Type B pancreatic cell (in vitro differentiated cells): ENCODE measurements at regions not wholly inside any gene's neighbourhood (a gene's known extent, or its start where the extent isn't known, plus 50 kb on each side); places are given as distances from the start of the nearest gene placed in this dataset.

Experiments used
- DNase-seq: peaks from one replicate; pipeline ENCODE4 v3.0.0; 2021; ENCODE audit warnings: mixed read lengths; ENCODE audit not compliant: unreplicated experiment; ENCODE audit errors: extremely low spot score
- H3K27ac Mint-ChIP-seq: 2 replicates; pipeline ENCODE4 v1.8.0; 2021; ENCODE audit warnings: mild to moderate bottlenecking, mixed read lengths
- H3K27me3 Mint-ChIP-seq: 2 replicates; pipeline ENCODE4 v1.8.0; 2021; ENCODE audit warnings: mixed read lengths
- H3K36me3 Mint-ChIP-seq: 2 replicates; pipeline ENCODE4 v1.8.0; 2021; ENCODE audit warnings: mixed read lengths
- H3K4me1 Mint-ChIP-seq: one replicate; pipeline ENCODE4 v1.8.0; 2021; ENCODE audit warnings: mixed read lengths; ENCODE audit not compliant: unreplicated experiment
- H3K4me3 Mint-ChIP-seq: 2 replicates; pipeline ENCODE4 v1.8.0; 2021; ENCODE audit warnings: mild to moderate bottlenecking, mixed read lengths
- H3K9me3 Mint-ChIP-seq: 2 replicates; pipeline ENCODE4 v1.8.0; 2021; ENCODE audit warnings: mixed read lengths
- TF ChIP-seq, protein P1 (sequence below): fragments of 200-600 bp; sonication (generic); conservative IDR thresholded peaks from 2 replicates; pipeline ENCODE4 v1.5.0; 2021; ENCODE audit warnings: antibody characterized with exemption, mild to moderate bottlenecking

DNA sequence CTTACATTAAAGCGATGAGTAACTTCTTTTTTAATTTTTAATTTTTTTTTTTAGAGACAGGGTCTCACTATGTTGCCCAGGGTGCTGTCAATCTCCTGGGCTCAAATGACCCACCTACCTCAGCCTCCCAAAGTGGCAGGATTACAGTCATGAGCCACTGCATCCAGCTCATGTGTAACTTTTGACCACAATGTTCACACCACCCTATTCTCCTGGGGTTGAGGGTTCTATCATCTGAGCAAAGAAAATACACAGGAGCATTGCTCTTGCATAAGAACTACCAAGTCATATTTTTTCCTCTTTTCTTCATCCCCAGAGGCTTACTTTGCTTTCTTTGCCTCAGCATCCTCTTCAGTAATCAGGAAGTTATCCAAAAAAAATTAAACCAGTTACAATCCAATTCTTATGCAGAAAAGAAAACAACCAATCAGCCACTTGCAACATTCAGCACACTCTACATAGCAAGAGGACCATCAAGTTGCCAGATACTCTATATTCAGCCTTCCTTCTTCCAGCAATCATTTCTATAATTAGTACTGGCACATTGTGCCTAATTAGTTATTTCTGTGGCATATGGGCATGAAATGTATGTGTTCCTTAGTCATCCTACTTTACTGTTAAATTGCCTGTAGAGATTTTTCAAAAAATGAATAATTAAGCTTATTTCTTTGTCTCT is 345.6 kb downstream of the AKAIN1 start:
- TF ChIP-seq, protein P1, sequence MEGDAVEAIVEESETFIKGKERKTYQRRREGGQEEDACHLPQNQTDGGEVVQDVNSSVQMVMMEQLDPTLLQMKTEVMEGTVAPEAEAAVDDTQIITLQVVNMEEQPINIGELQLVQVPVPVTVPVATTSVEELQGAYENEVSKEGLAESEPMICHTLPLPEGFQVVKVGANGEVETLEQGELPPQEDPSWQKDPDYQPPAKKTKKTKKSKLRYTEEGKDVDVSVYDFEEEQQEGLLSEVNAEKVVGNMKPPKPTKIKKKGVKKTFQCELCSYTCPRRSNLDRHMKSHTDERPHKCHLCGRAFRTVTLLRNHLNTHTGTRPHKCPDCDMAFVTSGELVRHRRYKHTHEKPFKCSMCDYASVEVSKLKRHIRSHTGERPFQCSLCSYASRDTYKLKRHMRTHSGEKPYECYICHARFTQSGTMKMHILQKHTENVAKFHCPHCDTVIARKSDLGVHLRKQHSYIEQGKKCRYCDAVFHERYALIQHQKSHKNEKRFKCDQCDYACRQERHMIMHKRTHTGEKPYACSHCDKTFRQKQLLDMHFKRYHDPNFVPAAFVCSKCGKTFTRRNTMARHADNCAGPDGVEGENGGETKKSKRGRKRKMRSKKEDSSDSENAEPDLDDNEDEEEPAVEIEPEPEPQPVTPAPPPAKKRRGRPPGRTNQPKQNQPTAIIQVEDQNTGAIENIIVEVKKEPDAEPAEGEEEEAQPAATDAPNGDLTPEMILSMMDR = no peak
- Mint-ChIP-seq H3K27me3 (peaks cover 3% of the 10 kb centered on the region), H3K36me3 (no peaks in the 10 kb centered on the region), H3K4me3 (no peak overlapping the region), H3K27ac (no peak overlapping the region), H3K4me1 (peaks cover 5% of the 10 kb centered on the region), H3K9me3 (no peaks in the 10 kb centered on the region)
- no peak for DNase-seq

DNA sequence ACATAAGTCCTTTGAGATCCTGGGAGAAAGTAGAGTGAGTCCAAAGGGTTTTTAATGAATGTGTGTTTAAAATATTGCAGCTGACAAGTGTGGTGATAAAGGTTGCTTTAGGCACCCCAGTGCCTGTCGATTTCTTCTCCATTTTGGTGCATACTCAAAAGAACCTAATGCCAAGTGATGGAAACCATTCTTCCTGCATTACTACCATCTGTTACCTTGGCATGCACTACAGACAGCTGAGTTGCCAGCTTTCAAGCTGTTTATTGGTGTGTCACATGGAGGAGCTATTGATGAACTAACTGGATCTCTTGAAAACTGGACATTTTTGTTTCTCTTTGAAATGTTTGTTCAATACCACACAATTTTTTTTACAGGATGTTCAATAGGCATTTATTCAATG is 350.0 kb downstream of the AKAIN1 start:
- no peaks in the 10 kb centered on the region for H3K4me1 Mint-ChIP-seq
- no peak for DNase-seq
- H3K4me3 Mint-ChIP-seq = no peak overlapping the region
- no peak overlapping the region for H3K27ac Mint-ChIP-seq
- no peaks in the 10 kb centered on the region for H3K36me3 Mint-ChIP-seq
- peaks cover 4% of the 10 kb centered on the region for H3K27me3 Mint-ChIP-seq
- TF ChIP-seq, protein P1 = no peak
- no peaks in the 10 kb centered on the region for H3K9me3 Mint-ChIP-seq

DNA sequence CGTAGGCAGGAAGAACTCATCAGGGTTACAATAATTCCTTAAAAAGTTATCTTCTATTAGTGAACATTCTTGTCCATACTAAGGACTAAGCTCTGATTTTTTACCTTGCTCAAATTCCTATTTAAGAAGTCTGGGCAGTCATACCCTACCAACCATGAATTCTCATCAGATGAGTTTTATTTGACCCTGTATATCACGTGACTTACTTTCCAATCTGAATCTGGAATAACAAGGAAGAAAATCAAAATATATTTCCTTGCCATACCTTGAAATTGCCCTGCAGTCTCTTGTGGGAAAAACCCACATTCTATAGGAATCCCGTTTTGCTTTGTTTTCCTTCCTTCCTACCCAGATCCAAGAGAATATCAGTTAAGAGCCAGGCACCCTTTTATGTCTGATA is 352.7 kb downstream of the AKAIN1 start:
- TF ChIP-seq, protein P1 = no peak
- DNase-seq = no peak
- Mint-ChIP-seq H3K4me3 (no peak overlapping the region), H3K27me3 (peaks cover 4% of the 10 kb centered on the region), H3K36me3 (no peaks in the 10 kb centered on the region), H3K9me3 (no peaks in the 10 kb centered on the region), H3K27ac (no peak overlapping the region), H3K4me1 (no peaks in the 10 kb centered on the region)

DNA sequence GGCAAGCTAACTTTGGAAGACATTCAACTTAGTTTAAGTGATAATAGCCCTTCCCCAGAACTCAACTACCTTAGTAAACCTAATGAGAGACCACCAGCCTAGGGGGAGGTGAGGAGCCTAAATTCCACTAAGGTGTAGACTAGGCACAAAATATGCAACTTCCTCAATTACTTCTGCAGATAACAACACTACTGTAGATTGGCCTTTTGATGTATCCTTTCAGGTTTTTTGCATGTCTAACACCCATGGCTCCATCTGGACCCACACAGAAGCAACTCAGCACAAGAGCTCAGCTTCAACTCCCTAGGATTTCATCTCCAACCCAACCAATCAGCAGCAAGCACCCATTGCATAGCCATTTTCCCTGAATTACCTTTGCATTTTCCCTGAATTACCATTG is 353.3 kb downstream of the AKAIN1 start:
- Mint-ChIP-seq H3K36me3 (no peaks in the 10 kb centered on the region), H3K4me3 (no peak overlapping the region), H3K27me3 (peaks cover 4% of the 10 kb centered on the region), H3K4me1 (no peaks in the 10 kb centered on the region), H3K9me3 (no peaks in the 10 kb centered on the region), H3K27ac (no peak overlapping the region)
- TF ChIP-seq, protein P1 = no peak
- DNase-seq = no peak

DNA sequence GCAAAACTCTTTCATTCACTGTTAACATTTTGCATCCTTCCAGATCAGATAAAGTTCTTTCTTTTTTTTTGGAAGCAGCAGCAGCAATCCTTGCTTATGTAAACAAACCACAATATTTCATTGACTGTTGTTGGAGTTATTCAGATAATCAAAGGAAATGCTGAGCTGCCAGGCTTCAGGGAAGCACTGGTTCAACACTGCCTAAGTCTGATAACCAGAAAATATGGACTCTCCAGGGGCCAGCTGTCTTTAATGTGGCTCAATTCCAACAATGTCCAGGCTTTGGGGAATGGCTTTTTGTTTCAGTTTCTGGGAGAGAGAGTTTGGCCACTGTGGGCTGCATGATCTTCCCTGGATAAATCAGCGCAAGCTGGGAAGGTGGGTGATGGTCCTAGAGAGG is 354.3 kb downstream of the AKAIN1 start:
- TF ChIP-seq, protein P1 = no peak
- Mint-ChIP-seq H3K27ac (no peak overlapping the region), H3K9me3 (no peaks in the 10 kb centered on the region), H3K4me1 (no peaks in the 10 kb centered on the region), H3K4me3 (no peak overlapping the region), H3K27me3 (peaks cover 4% of the 10 kb centered on the region), H3K36me3 (no peaks in the 10 kb centered on the region)
- no peak for DNase-seq

DNA sequence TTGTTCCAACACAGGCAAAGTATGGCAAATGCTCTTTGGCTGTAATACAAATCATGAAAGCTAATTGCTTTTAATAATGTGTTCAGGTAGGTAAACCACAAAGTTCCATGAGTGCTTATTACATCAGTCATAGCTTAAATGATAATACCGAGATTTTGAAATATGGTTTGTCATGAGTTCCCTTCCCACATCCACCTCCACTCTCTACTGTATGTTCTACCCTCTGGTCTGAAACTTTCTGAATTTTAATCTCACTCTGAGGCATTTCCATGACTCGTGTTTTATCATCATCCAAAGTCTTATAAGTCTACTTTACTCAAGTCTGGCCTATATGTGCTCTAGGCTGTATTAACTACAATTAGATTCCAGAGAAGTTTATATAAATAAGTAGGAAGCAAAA is 354.8 kb downstream of the AKAIN1 start:
- Mint-ChIP-seq H3K4me3 (no peak overlapping the region), H3K36me3 (no peaks in the 10 kb centered on the region), H3K4me1 (no peaks in the 10 kb centered on the region), H3K9me3 (no peaks in the 10 kb centered on the region), H3K27me3 (peaks cover 4% of the 10 kb centered on the region), H3K27ac (no peak overlapping the region)
- DNase-seq = no peak
- TF ChIP-seq, protein P1 = no peak
